IMR-90 (cell line): ENCODE measurements at regions not wholly inside any gene's neighbourhood (a gene's known extent, or its start where the extent isn't known, plus 50 kb on each side); places are given as distances from the start of the nearest gene placed in this dataset.
"Not testable (repeated sequence)": the region's sequence is repeated elsewhere in the genome, so short reads cannot be mapped to it uniquely, and the experiment has no call there.

Experiments used
- ATAC-seq: fragments of 200-7000 bp; cut with Tn5 transposase; 2 replicates; pipeline ENCODE4 v1.9.1; 2020; ENCODE audit warnings: low read depth, mild to moderate bottlenecking, moderate library complexity
- BruUV-seq: library from RNA; stranded (reverse); fragments of 400-500 nt; replicated peaks from 2 replicates; lab custom pipeline; 2021; lab: Mats Ljungman, UMichigan
- CTCF ChIA-PET: fragments of 300-600 bp; formaldehyde crosslinking; extraction: SDS; loops from one replicate; lab custom pipeline; 2021; ENCODE audit warnings: antibody characterized with exemption; lab: Yijun Ruan, JAX
- POLR2A ChIA-PET: fragments of 300-600 bp; sonication (Branson Sonifier 250); formaldehyde crosslinking; loops from one replicate; lab custom pipeline; 2022; ENCODE audit warnings: antibody characterized with exemption; ENCODE audit not compliant: unreplicated experiment; lab: Charles Lee
- DNase-seq: peaks from one replicate; pipeline ENCODE4 v3.0.0; 2013
- H2AFZ ChIP-seq: replicated peaks from 2 replicates; pipeline ENCODE3; 2013; ENCODE audit warnings: low read length, mild to moderate bottlenecking; ENCODE audit not compliant: poor library complexity
- H2AK5ac ChIP-seq: 2 replicates; pipeline ENCODE4 v1.6.1; 2013; ENCODE audit warnings: low read depth, low read length, inconsistent platforms
- H2AK9ac ChIP-seq: replicated peaks from 2 replicates; pipeline ENCODE3; 2013; ENCODE audit warnings: mild to moderate bottlenecking, low read depth, low read length, moderate library complexity; ENCODE audit not compliant: poor library complexity
- H2BK120ac ChIP-seq: 2 replicates; pipeline ENCODE4 v1.6.1; 2013; ENCODE audit warnings: low read depth, low read length, inconsistent platforms
- H2BK15ac ChIP-seq: 3 replicates; pipeline ENCODE4 v1.6.1; 2013; ENCODE audit warnings: low read depth, low read length, inconsistent platforms
- H2BK20ac ChIP-seq: 2 replicates; pipeline ENCODE4 v1.6.1; 2013; ENCODE audit warnings: low read depth, mild to moderate bottlenecking, inconsistent platforms, low read length, moderate library complexity
- H2BK5ac ChIP-seq: 2 replicates; pipeline ENCODE4 v1.6.1; 2013; ENCODE audit warnings: mild to moderate bottlenecking, low read depth, low read length, inconsistent platforms; ENCODE audit not compliant: poor library complexity, severe bottlenecking
- H3K14ac ChIP-seq: replicated peaks from 2 replicates; pipeline ENCODE4 v1.6.1; 2013; ENCODE audit warnings: low read depth, low read length, inconsistent platforms
- H3K18ac ChIP-seq: 2 replicates; pipeline ENCODE4 v1.6.1; 2013; ENCODE audit warnings: low read depth, low read length, control low read depth
- H3K23ac ChIP-seq: 2 replicates; pipeline ENCODE4 v1.6.1; 2013; ENCODE audit warnings: low read depth, low read length, inconsistent platforms
- H3K27ac ChIP-seq: 2 replicates; pipeline ENCODE4 v1.5.1; 2013; ENCODE audit warnings: mild to moderate bottlenecking, control low read depth, low read length; ENCODE audit not compliant: insufficient read depth
- H3K27me3 ChIP-seq: 2 replicates; pipeline ENCODE4 v1.6.1; 2013; ENCODE audit warnings: low read length; ENCODE audit not compliant: control insufficient read depth, insufficient read depth
- H3K36me3 ChIP-seq: 2 replicates; pipeline ENCODE4 v1.6.1; 2013; ENCODE audit warnings: low read length, mixed read lengths; ENCODE audit not compliant: control insufficient read depth, insufficient read depth
- H3K4ac ChIP-seq: 2 replicates; pipeline ENCODE4 v1.6.1; 2013; ENCODE audit warnings: low read depth, low read length, inconsistent platforms
- H3K4me1 ChIP-seq: 2 replicates; pipeline ENCODE4 v1.6.1; 2013; ENCODE audit warnings: low read length, mixed read lengths; ENCODE audit not compliant: control insufficient read depth, insufficient read depth
- H3K4me2 ChIP-seq: 2 replicates; pipeline ENCODE4 v1.6.1; 2013; ENCODE audit warnings: low read depth, mild to moderate bottlenecking, control low read depth, low read length, moderate library complexity
- H3K4me3 ChIP-seq: 2 replicates; pipeline ENCODE4 v1.5.1; 2013; ENCODE audit warnings: low read depth, mild to moderate bottlenecking, control low read depth, low read length, moderate library complexity; ENCODE audit not compliant: insufficient read depth
- H3K56ac ChIP-seq: 2 replicates; pipeline ENCODE4 v1.6.1; 2013; ENCODE audit warnings: low read length, inconsistent platforms; ENCODE audit not compliant: insufficient read depth; ENCODE audit errors: extremely low read depth
- H3K79me1 ChIP-seq, 2 experiments: 2 replicates each; pipeline ENCODE4 v1.6.1; 2013; ENCODE audit warnings: low read length in 2 of 2, inconsistent platforms in 1 of 2, low read depth in 1 of 2
- H3K9ac ChIP-seq: 2 replicates; pipeline ENCODE4 v1.6.1; 2013; ENCODE audit warnings: low read depth, low read length, control low read depth
- H3K9me1 ChIP-seq: 2 replicates; pipeline ENCODE4 v1.6.1; 2013; ENCODE audit warnings: low read length, inconsistent platforms; ENCODE audit not compliant: insufficient read depth
- H3K9me3 ChIP-seq: 2 replicates; pipeline ENCODE4 v1.6.1; 2013; ENCODE audit warnings: low read length; ENCODE audit not compliant: control insufficient read depth, insufficient read depth
- H4K20me1 ChIP-seq: 2 replicates; pipeline ENCODE4 v1.6.1; 2013; ENCODE audit warnings: low read length, inconsistent platforms; ENCODE audit not compliant: insufficient read depth
- H4K5ac ChIP-seq: 2 replicates; pipeline ENCODE4 v1.6.1; 2013; ENCODE audit warnings: mild to moderate bottlenecking, low read depth, low read length, control low read depth
- H4K8ac ChIP-seq, 2 experiments: 2 replicates each; pipeline ENCODE4 v1.6.1; 2013; ENCODE audit warnings: low read depth in 2 of 2, low read length in 2 of 2, control low read depth in 1 of 2, inconsistent platforms in 1 of 2
- H4K91ac ChIP-seq: 2 replicates; pipeline ENCODE4 v1.6.1; 2013; ENCODE audit warnings: low read depth, low read length, inconsistent platforms; ENCODE audit not compliant: insufficient read depth
- ELK1 ChIP-seq: fragments of 150-350 bp; IDR thresholded peaks from 2 replicates; pipeline ENCODE4 v1.6.1; 2016; ENCODE audit warnings: low read depth, mild to moderate bottlenecking, low read length, moderate library complexity, borderline replicate concordance
- MXI1 ChIP-seq: IDR thresholded peaks from 2 replicates; pipeline ENCODE4 v1.6.1; 2012; ENCODE audit warnings: low read depth, mild to moderate bottlenecking, low read length, moderate library complexity, borderline replicate concordance
- WGBS, 2 experiments: methylation state at CpG; one replicate each; pipeline versions ENCODE4 v1.1.5 to v1.1.7; 2013; ENCODE audit warnings: missing lambda C conversion rate in 2 of 2; ENCODE audit not compliant: insufficient read length in 1 of 2; ENCODE audit errors: extremely low coverage in 2 of 2; 5-methylcytosine and 5-hydroxymethylcytosine counted together
- dilution Hi-C: fragments of 300-500 bp; cut with HindIII; formaldehyde crosslinking; loops from one replicate; pipeline ENCODE4 v1.14.3; 2018; ENCODE audit warnings: low sequenced_read_pairs; ENCODE audit not compliant: unreplicated experiment
- in situ Hi-C: fragments of 300-500 bp; cut with MboI; formaldehyde crosslinking; loops from 3 replicates; pipeline ENCODE4 v1.14.3; 2019; ENCODE audit warnings: low sequenced_read_pairs, inconsistent platforms, mixed read lengths
- intact Hi-C: fragments of 100-400 bp; cut with micrococcal nuclease; formaldehyde crosslinking; loops from 2 replicates; pipeline ENCODE4 v1.10.0; 2022

- CTCF ChIA-PET, result no interaction called here
- no peak overlapping the region for H3K56ac ChIP-seq
- no peak overlapping the region for H2BK5ac ChIP-seq
- H4K91ac ChIP-seq, result no peak overlapping the region
- no peak overlapping the region for H3K23ac ChIP-seq
- H3K4me3 ChIP-seq, result no peak overlapping the region
- no peak overlapping the region for H3K18ac ChIP-seq
- H3K9me1 ChIP-seq, result no peaks in the 10 kb centered on the region
- intact Hi-C loops, result no loop called here
- no TSS peak for BruUV-seq
- POLR2A ChIA-PET, result no interaction called here
- no peaks in the 10 kb centered on the region for H3K9me3 ChIP-seq
- H3K9ac ChIP-seq, result no peak overlapping the region
- no peak overlapping the region for H3K14ac ChIP-seq
- no peaks in the 10 kb centered on the region for H3K4me1 ChIP-seq
- WGBS, 2 experiments, result no CpG with 5 or more reads among the region's 7 CpGs
- dilution Hi-C loops, result no loop called here
- TF ChIP-seq ELK1, result no peak
- no peak for TF ChIP-seq MXI1
- DNase-seq (no peak), ATAC-seq (no peak)
- H2BK15ac ChIP-seq, result no peak overlapping the region
- no peaks in the 10 kb centered on the region; the same call in 1 of the 2 replicates for H3K27me3 ChIP-seq
- H2BK120ac ChIP-seq, result no peak overlapping the region
- no peaks in the 10 kb centered on the region for H3K36me3 ChIP-seq
- no peaks in the 10 kb centered on the region for H3K79me1 ChIP-seq
- no peak overlapping the region for H4K8ac ChIP-seq
- no peak overlapping the region for H2AK9ac ChIP-seq
- no peak overlapping the region for H4K5ac ChIP-seq
- no peak overlapping the region for H2AFZ ChIP-seq
- no peak overlapping the region for H3K4me2 ChIP-seq
- no peak overlapping the region for H3K27ac ChIP-seq
- in situ Hi-C loops, result no loop called here
- H2BK20ac ChIP-seq, result no peak overlapping the region
- no peak overlapping the region for H3K4ac ChIP-seq
- no peaks in the 10 kb centered on the region for H4K20me1 ChIP-seq
- H2AK5ac ChIP-seq, result no peak overlapping the region
Measured at GRCh38 chr6:150492941-150493340, 106.7 kb upstream of the PLEKHG1 start.

GRCh38 chr6:150493552-150493951 lies 106.1 kb upstream of the PLEKHG1 start:
- ATAC-seq, H3K9me1 ChIP-seq, H2AK9ac ChIP-seq, H3K79me1 ChIP-seq, H3K27ac ChIP-seq, H2BK5ac ChIP-seq, in situ Hi-C loops, H2AK5ac ChIP-seq, H2BK20ac ChIP-seq, H4K8ac ChIP-seq, H3K23ac ChIP-seq, H3K14ac ChIP-seq, POLR2A ChIA-PET, H3K18ac ChIP-seq, BruUV-seq, H4K91ac ChIP-seq, H2BK120ac ChIP-seq, H3K27me3 ChIP-seq, H4K20me1 ChIP-seq, DNase-seq, H3K4me1 ChIP-seq, H3K4me2 ChIP-seq, dilution Hi-C loops, H3K4ac ChIP-seq, H2BK15ac ChIP-seq, H4K5ac ChIP-seq, H3K9me3 ChIP-seq, H3K9ac ChIP-seq, CTCF ChIA-PET, intact Hi-C loops, H3K4me3 ChIP-seq, H3K56ac ChIP-seq, H3K36me3 ChIP-seq, H2AFZ ChIP-seq: not testable (repeated sequence)
- no CpG with 5 or more reads among the region's 2 CpGs for WGBS, 2 experiments
